Suprapubic skin (tissue), 4 donors: ENCODE measurements at regions not wholly inside any gene's neighbourhood (a gene's known extent, or its start where the extent isn't known, plus 50 kb on each side); places are given as distances from the start of the nearest gene placed in this dataset.

Source experiments
- DNase-seq, 2 donors: peaks; one replicate each; pipeline ENCODE4 v3.0.0-alpha.2; 2019; ENCODE audit warnings: low spot score in 2 of 2
- H3K27ac ChIP-seq: fragments of 200-600 bp; sonication (generic); one replicate; pipeline ENCODE4 v1.5.1; 2019
- H3K27me3 ChIP-seq: fragments of 200-600 bp; sonication (generic); one replicate; pipeline ENCODE4 v1.5.1; 2019
- H3K36me3 ChIP-seq: fragments of 200-600 bp; sonication (generic); one replicate; pipeline ENCODE4 v1.5.1; 2019
- H3K4me1 ChIP-seq: fragments of 200-600 bp; sonication (generic); one replicate; pipeline ENCODE4 v1.5.1; 2019
- H3K4me3 ChIP-seq: fragments of 200-600 bp; sonication (generic); one replicate; pipeline ENCODE4 v1.5.1; 2019; ENCODE audit warnings: mild to moderate bottlenecking
- H3K9me3 ChIP-seq: fragments of 200-600 bp; sonication (generic); one replicate; pipeline ENCODE4 v1.5.1; 2019
- CTCF ChIP-seq, 2 donors: fragments of 200-600 bp in 1 of 2; fragments of 450-650 bp in 1 of 2; sonication (generic) in 1 of 2; IDR thresholded peaks; one replicate each; pipeline ENCODE4 v1.5.1; 2016 to 2019; ENCODE audit warnings: antibody characterized with exemption in 2 of 2, mild to moderate bottlenecking in 1 of 2, moderate library complexity in 1 of 2
- EP300 ChIP-seq: sonication (generic); formaldehyde crosslinking; IDR thresholded peaks from one replicate; pipeline ENCODE4 v1.6.1; 2017; ENCODE audit warnings: antibody characterized with exemption
- POLR2A ChIP-seq, 2 donors: fragments of 450-650 bp; IDR thresholded peaks; one replicate each; pipeline ENCODE4 v1.6.1; 2017; ENCODE audit warnings: antibody characterized with exemption in 2 of 2, mild to moderate bottlenecking in 2 of 2, moderate library complexity in 2 of 2
- POLR2AphosphoS5 ChIP-seq, 3 donors: sonication (generic); formaldehyde crosslinking; IDR thresholded peaks; one replicate each; pipeline ENCODE4 v1.6.1; 2017; ENCODE audit warnings: antibody characterized with exemption in 3 of 3
- WGBS: methylation state at CpG from one replicate; pipeline ENCODE4 v1.1.5; 2018; 5-methylcytosine and 5-hydroxymethylcytosine counted together

GRCh38 chr2:7429733-7430132 lies 512.5 kb downstream of the RNF144A start:
- no peak for TF ChIP-seq CTCF (IDR thresholded peaks at IDR 0.05)
- no peak for TF ChIP-seq POLR2A (IDR thresholded peaks at IDR 0.05)
- no peak for TF ChIP-seq EP300
- no peak for TF ChIP-seq POLR2AphosphoS5 (IDR thresholded peaks at IDR 0.05)
- 76% methylated on average over 4 of the region's 4 CpGs for WGBS
- H3K4me1 ChIP-seq, result peaks cover 13% of the 10 kb centered on the region
- no peaks in the 10 kb centered on the region for H3K36me3 ChIP-seq
- H3K27me3 ChIP-seq, result peaks cover 36% of the 10 kb centered on the region
- no peak overlapping the region for H3K4me3 ChIP-seq
- no peak overlapping the region for H3K27ac ChIP-seq
- H3K9me3 ChIP-seq, result no peaks in the 10 kb centered on the region
- DNase-seq, result no peak

GRCh38 chr2:7430421-7430868 lies 513.2 kb downstream of the RNF144A start:
- DNase-seq, result no peak

GRCh38 chr2:7430869-7431641 lies 513.8 kb downstream of the RNF144A start:
- Histone ChIP-seq H3K4me1 (peaks cover 13% of the 10 kb centered on the region), H3K27ac (no peak overlapping the region)

More at GRCh38 chr2:7430421-7430868, 513.2 kb downstream of the RNF144A start:
- Histone ChIP-seq H3K36me3 (no peaks in the 10 kb centered on the region), H3K4me3 (peak overlapping the region; percentile 44), H3K4me1 (peaks cover 13% of the 10 kb centered on the region), H3K27ac (no peak overlapping the region), H3K27me3 (peaks cover 31% of the 10 kb centered on the region), H3K9me3 (no peaks in the 10 kb centered on the region)
- TF ChIP-seq EP300 (no peak), POLR2AphosphoS5 (IDR thresholded peaks at IDR 0.05) (no peak), POLR2A (IDR thresholded peaks at IDR 0.05) (no peak), CTCF (IDR thresholded peaks at IDR 0.05) (no peak)
- WGBS, result 91% methylated on average over 9 of the region's 10 CpGs

GRCh38 chr2:7432436-7432835 lies 515.2 kb downstream of the RNF144A start:
- no peak overlapping the region for H3K27ac ChIP-seq
- H3K4me1 ChIP-seq, result peaks cover 13% of the 10 kb centered on the region
- no peak for DNase-seq
- H3K27me3 ChIP-seq, result peaks cover 31% of the 10 kb centered on the region
- TF ChIP-seq POLR2AphosphoS5 (IDR thresholded peaks at IDR 0.05) (no peak), POLR2A (IDR thresholded peaks at IDR 0.05) (no peak), EP300 (no peak), CTCF (IDR thresholded peaks at IDR 0.05) (no peak)
- no peaks in the 10 kb centered on the region for H3K36me3 ChIP-seq
- H3K4me3 ChIP-seq, result no peak overlapping the region
- H3K9me3 ChIP-seq, result no peaks in the 10 kb centered on the region
- 83% methylated on average over 4 of the region's 4 CpGs for WGBS

More at GRCh38 chr2:7430869-7431641, 513.8 kb downstream of the RNF144A start:
- H3K4me3 ChIP-seq, result peak overlapping the region; percentile 44
- WGBS, result 16% methylated on average over 20 of the region's 56 CpGs
- no peaks in the 10 kb centered on the region for H3K36me3 ChIP-seq
- H3K27me3 ChIP-seq, result peaks cover 31% of the 10 kb centered on the region
- peak; percentile 69 to 82 for DNase-seq
- TF ChIP-seq POLR2AphosphoS5 (IDR thresholded peaks at IDR 0.05), result no peak
- no peak for TF ChIP-seq CTCF (IDR thresholded peaks at IDR 0.05)
- no peak for TF ChIP-seq EP300
- no peak for TF ChIP-seq POLR2A (IDR thresholded peaks at IDR 0.05)
- no peaks in the 10 kb centered on the region for H3K9me3 ChIP-seq

GRCh38 chr2:7436096-7436906 lies 519.1 kb downstream of the RNF144A start:
- no peak overlapping the region for H3K27ac ChIP-seq
- 81% methylated on average over 9 of the region's 9 CpGs for WGBS

More at GRCh38 chr2:7436096-7436906, 519.1 kb downstream of the RNF144A start:
- no peak overlapping the region for H3K4me3 ChIP-seq
- H3K9me3 ChIP-seq, result no peaks in the 10 kb centered on the region
- TF ChIP-seq POLR2AphosphoS5 (IDR thresholded peaks at IDR 0.05) (no peak), CTCF (IDR thresholded peaks at IDR 0.05) (no peak), EP300 (no peak), POLR2A (IDR thresholded peaks at IDR 0.05) (no peak)
- H3K4me1 ChIP-seq, result peaks cover 4% of the 10 kb centered on the region
- H3K36me3 ChIP-seq, result no peaks in the 10 kb centered on the region
- no peak for DNase-seq
- peaks cover 11% of the 10 kb centered on the region for H3K27me3 ChIP-seq
